ENCODE measurements at regions not wholly inside any gene's neighbourhood (a gene's known extent, or its start where the extent isn't known, plus 50 kb on each side); places are given as distances from the start of the nearest gene placed in this dataset.
A peak's percentile ranks its signal among the peaks of the same experiment; 100 is the strongest.

- Histone ChIP-seq H3K36me3 (replicated peaks; ENCODE audit: insufficient read depth, low read length) (no peaks in the 10 kb centered on the region), H3K4me3 (ENCODE audit: low read length) (no peak overlapping the region), H3K27ac (ENCODE audit: low read length) (no peak overlapping the region), H3K9ac (ENCODE audit: low read length) (no peak overlapping the region), H3K27me3 (replicated peaks; ENCODE audit: insufficient read depth, low read length) (no peaks in the 10 kb centered on the region), H3K9me2 (replicated peaks; ENCODE audit: insufficient read depth, low read length) (no peaks in the 10 kb centered on the region), H3K4me1 (ENCODE audit: low read length) (peaks cover 32% of the 10 kb centered on the region), H3F3A (ENCODE audit: insufficient read depth, low read length) (peaks cover 28% of the 10 kb centered on the region), H4K20me1 (ENCODE audit: insufficient read depth, low read length) (no peaks in the 10 kb centered on the region), H3K79me2 (ENCODE audit: low read length) (no peaks in the 10 kb centered on the region), H3K9me3 (replicated peaks; ENCODE audit: insufficient read depth, low read length) (no peaks in the 10 kb centered on the region), H2AFZ (ENCODE audit: low read length) (no peak overlapping the region), H3K4me2 (ENCODE audit: low read depth, low read length) (no peak overlapping the region)
- no peak for TF ChIP-seq CTCF (IDR thresholded peaks at IDR 0.05; ENCODE audit: low read length)
- no peak for TF ChIP-seq EZH2 (optimal IDR thresholded peaks at IDR 0.05; ENCODE audit: low read depth, low read length)
- no peak for TF ChIP-seq EZH2phosphoT487 (IDR thresholded peaks at IDR 0.05; ENCODE audit: low read length)
- no peak for DNase-seq
These were observed 104.3 kb upstream of the RNU6-1 start for GRCh38 chr15:67944010-67944641.

GRCh38 chr15:67945131-67945530 is 105.3 kb upstream of the RNU6-1 start:
- Histone ChIP-seq H3K9me2 (replicated peaks; ENCODE audit: insufficient read depth, low read length) (no peaks in the 10 kb centered on the region), H3K9me3 (replicated peaks; ENCODE audit: insufficient read depth, low read length) (no peaks in the 10 kb centered on the region), H3K4me1 (ENCODE audit: low read length) (peaks cover 30% of the 10 kb centered on the region), H4K20me1 (ENCODE audit: insufficient read depth, low read length) (no peaks in the 10 kb centered on the region), H2AFZ (ENCODE audit: low read length) (0 out of 2 replicates have a peak overlapping the region, but pooled peaks have one; percentile 12), H3K4me3 (ENCODE audit: low read length) (no peak overlapping the region), H3K27ac (ENCODE audit: low read length) (peak overlapping the region; percentile 95; the same call in 1 of the 2 replicates), H3K4me2 (ENCODE audit: low read depth, low read length) (peak overlapping the region; percentile 84; the same call in 1 of the 2 replicates), H3K36me3 (replicated peaks; ENCODE audit: insufficient read depth, low read length) (no peaks in the 10 kb centered on the region), H3K27me3 (replicated peaks; ENCODE audit: insufficient read depth, low read length) (no peaks in the 10 kb centered on the region), H3K9ac (ENCODE audit: low read length) (no peak overlapping the region), H3F3A (ENCODE audit: insufficient read depth, low read length) (peaks cover 26% of the 10 kb centered on the region), H3K79me2 (ENCODE audit: low read length) (no peaks in the 10 kb centered on the region)
- TF ChIP-seq CTCF (IDR thresholded peaks at IDR 0.05; ENCODE audit: low read length) (no peak), EZH2phosphoT487 (IDR thresholded peaks at IDR 0.05; ENCODE audit: low read length) (no peak), EZH2 (optimal IDR thresholded peaks at IDR 0.05; ENCODE audit: low read depth, low read length) (no peak)
- peak; percentile 60 for DNase-seq

GRCh38 chr15:67945951-67946700 is 106.3 kb upstream of the RNU6-1 start:
- peak overlapping the region; percentile 84 for H3K4me2 ChIP-seq (ENCODE audit: low read depth, low read length)
- no peaks in the 10 kb centered on the region for H3K27me3 ChIP-seq (replicated peaks; ENCODE audit: insufficient read depth, low read length)

More at GRCh38 chr15:67945951-67946700, 106.3 kb upstream of the RNU6-1 start:
- peaks cover 22% of the 10 kb centered on the region for H3K4me1 ChIP-seq (ENCODE audit: low read length)
- no peaks in the 10 kb centered on the region for H4K20me1 ChIP-seq (ENCODE audit: insufficient read depth, low read length)
- H3K9ac ChIP-seq (ENCODE audit: low read length) = peak overlapping the region; percentile 75
- peak overlapping the region; percentile 51 for H3K4me3 ChIP-seq (ENCODE audit: low read length)
- TF ChIP-seq EZH2 (optimal IDR thresholded peaks at IDR 0.05; ENCODE audit: low read depth, low read length) (no peak), CTCF (IDR thresholded peaks at IDR 0.05; ENCODE audit: low read length) (no peak), EZH2phosphoT487 (IDR thresholded peaks at IDR 0.05; ENCODE audit: low read length) (no peak)
- H3K9me2 ChIP-seq (replicated peaks; ENCODE audit: insufficient read depth, low read length) = no peaks in the 10 kb centered on the region
- H3K9me3 ChIP-seq (replicated peaks; ENCODE audit: insufficient read depth, low read length) = no peaks in the 10 kb centered on the region
- peak overlapping the region; percentile 95 for H3K27ac ChIP-seq (ENCODE audit: low read length)
- H3F3A ChIP-seq (ENCODE audit: insufficient read depth, low read length) = peaks cover 25% of the 10 kb centered on the region
- DNase-seq = no peak
- no peaks in the 10 kb centered on the region for H3K79me2 ChIP-seq (ENCODE audit: low read length)
- H2AFZ ChIP-seq (ENCODE audit: low read length) = peak overlapping the region; percentile 69
- H3K36me3 ChIP-seq (replicated peaks; ENCODE audit: insufficient read depth, low read length) = no peaks in the 10 kb centered on the region

Measured in MM.1S (cell line).